SH-SY5Y (cell line): ENCODE measurements at regions not wholly inside any gene's neighbourhood (a gene's known extent, or its start where the extent isn't known, plus 50 kb on each side); places are given as distances from the start of the nearest gene placed in this dataset.

Experiments used
- GATA2 ChIP-seq: IDR thresholded peaks from 2 replicates; pipeline ENCODE4 v1.6.1; 2011; ENCODE audit warnings: mild to moderate bottlenecking, low read depth, low read length
- GATA3 ChIP-seq: IDR thresholded peaks from 2 replicates; pipeline ENCODE4 v1.6.1; 2011; ENCODE audit warnings: low read depth, mild to moderate bottlenecking, low read length, moderate library complexity

GRCh38 chr12:116459916-116460663, 99.1 kb upstream of the MAP1LC3B2 start:
- TF ChIP-seq GATA3 (no peak), GATA2 (0 out of 2 replicates have a peak, but pooled peaks have one; percentile 22)
